ENCODE measurements at regions not wholly inside any gene's neighbourhood (a gene's known extent, or its start where the extent isn't known, plus 50 kb on each side); places are given as distances from the start of the nearest gene placed in this dataset.

- TF ChIP-seq, protein P1, sequence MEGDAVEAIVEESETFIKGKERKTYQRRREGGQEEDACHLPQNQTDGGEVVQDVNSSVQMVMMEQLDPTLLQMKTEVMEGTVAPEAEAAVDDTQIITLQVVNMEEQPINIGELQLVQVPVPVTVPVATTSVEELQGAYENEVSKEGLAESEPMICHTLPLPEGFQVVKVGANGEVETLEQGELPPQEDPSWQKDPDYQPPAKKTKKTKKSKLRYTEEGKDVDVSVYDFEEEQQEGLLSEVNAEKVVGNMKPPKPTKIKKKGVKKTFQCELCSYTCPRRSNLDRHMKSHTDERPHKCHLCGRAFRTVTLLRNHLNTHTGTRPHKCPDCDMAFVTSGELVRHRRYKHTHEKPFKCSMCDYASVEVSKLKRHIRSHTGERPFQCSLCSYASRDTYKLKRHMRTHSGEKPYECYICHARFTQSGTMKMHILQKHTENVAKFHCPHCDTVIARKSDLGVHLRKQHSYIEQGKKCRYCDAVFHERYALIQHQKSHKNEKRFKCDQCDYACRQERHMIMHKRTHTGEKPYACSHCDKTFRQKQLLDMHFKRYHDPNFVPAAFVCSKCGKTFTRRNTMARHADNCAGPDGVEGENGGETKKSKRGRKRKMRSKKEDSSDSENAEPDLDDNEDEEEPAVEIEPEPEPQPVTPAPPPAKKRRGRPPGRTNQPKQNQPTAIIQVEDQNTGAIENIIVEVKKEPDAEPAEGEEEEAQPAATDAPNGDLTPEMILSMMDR (IDR thresholded peaks at IDR 0.05; ENCODE audit: low read depth, low read length, missing input control) = no peak
- TF ChIP-seq RAD21 (IDR thresholded peaks at IDR 0.05) = no peak
- TF ChIP-seq HNF4G (IDR thresholded peaks at IDR 0.05) = no peak
- TF ChIP-seq, protein P2, sequence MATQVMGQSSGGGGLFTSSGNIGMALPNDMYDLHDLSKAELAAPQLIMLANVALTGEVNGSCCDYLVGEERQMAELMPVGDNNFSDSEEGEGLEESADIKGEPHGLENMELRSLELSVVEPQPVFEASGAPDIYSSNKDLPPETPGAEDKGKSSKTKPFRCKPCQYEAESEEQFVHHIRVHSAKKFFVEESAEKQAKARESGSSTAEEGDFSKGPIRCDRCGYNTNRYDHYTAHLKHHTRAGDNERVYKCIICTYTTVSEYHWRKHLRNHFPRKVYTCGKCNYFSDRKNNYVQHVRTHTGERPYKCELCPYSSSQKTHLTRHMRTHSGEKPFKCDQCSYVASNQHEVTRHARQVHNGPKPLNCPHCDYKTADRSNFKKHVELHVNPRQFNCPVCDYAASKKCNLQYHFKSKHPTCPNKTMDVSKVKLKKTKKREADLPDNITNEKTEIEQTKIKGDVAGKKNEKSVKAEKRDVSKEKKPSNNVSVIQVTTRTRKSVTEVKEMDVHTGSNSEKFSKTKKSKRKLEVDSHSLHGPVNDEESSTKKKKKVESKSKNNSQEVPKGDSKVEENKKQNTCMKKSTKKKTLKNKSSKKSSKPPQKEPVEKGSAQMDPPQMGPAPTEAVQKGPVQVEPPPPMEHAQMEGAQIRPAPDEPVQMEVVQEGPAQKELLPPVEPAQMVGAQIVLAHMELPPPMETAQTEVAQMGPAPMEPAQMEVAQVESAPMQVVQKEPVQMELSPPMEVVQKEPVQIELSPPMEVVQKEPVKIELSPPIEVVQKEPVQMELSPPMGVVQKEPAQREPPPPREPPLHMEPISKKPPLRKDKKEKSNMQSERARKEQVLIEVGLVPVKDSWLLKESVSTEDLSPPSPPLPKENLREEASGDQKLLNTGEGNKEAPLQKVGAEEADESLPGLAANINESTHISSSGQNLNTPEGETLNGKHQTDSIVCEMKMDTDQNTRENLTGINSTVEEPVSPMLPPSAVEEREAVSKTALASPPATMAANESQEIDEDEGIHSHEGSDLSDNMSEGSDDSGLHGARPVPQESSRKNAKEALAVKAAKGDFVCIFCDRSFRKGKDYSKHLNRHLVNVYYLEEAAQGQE (IDR thresholded peaks at IDR 0.05) = no peak
- TF ChIP-seq YY1 (IDR thresholded peaks at IDR 0.05) = no peak
Measured at GRCh38 chr2:8089596-8089995, 592.3 kb upstream of the ID2 start.
